ENCODE measurements at regions not wholly inside any gene's neighbourhood (a gene's known extent, or its start where the extent isn't known, plus 50 kb on each side); places are given as distances from the start of the nearest gene placed in this dataset.

GRCh38 chr10:113219446-113219845, 269.4 kb downstream of the TCF7L2 start:
- no peak for DNase-seq

- peak; percentile 53 for DNase-seq
Measured at GRCh38 chr10:113221756-113222168, 271.7 kb downstream of the TCF7L2 start.

GRCh38 chr10:113222207-113222606, 272.2 kb downstream of the TCF7L2 start:
- no peak for DNase-seq

- no peak for DNase-seq
Measured at GRCh38 chr10:113225364-113225763, 275.3 kb downstream of the TCF7L2 start.

GRCh38 chr10:113225903-113226302, 275.9 kb downstream of the TCF7L2 start:
- DNase-seq, result no peak

- no peak for DNase-seq
Measured at GRCh38 chr10:113226399-113226798, 276.4 kb downstream of the TCF7L2 start.

- DNase-seq, result no peak
Measured at GRCh38 chr10:113226831-113227445, 276.9 kb downstream of the TCF7L2 start.

GRCh38 chr10:113228530-113228929, 278.5 kb downstream of the TCF7L2 start:
- no peak for DNase-seq

- no peak for DNase-seq
Measured at GRCh38 chr10:113230011-113230610, 280.1 kb downstream of the TCF7L2 start.

GRCh38 chr10:113232928-113233511, 283.0 kb downstream of the TCF7L2 start:
- DNase-seq, result no peak

- no peak for DNase-seq
Measured at GRCh38 chr10:113234481-113234880, 284.4 kb downstream of the TCF7L2 start.

- no peak for DNase-seq
Measured at GRCh38 chr10:113235508-113235907, 285.5 kb downstream of the TCF7L2 start.

- no peak for DNase-seq
Measured at GRCh38 chr10:113236998-113237397, 287.0 kb downstream of the TCF7L2 start.

GRCh38 chr10:113239566-113240350, 289.7 kb downstream of the TCF7L2 start:
- no peak for DNase-seq

GRCh38 chr10:113240736-113241135, 290.7 kb downstream of the TCF7L2 start:
- no peak for DNase-seq

GRCh38 chr10:113241599-113242360, 291.7 kb downstream of the TCF7L2 start:
- DNase-seq, result no peak

- DNase-seq, result no peak
Measured at GRCh38 chr10:113243311-113243710, 293.3 kb downstream of the TCF7L2 start.

GRCh38 chr10:113244750-113245149, 294.7 kb downstream of the TCF7L2 start:
- DNase-seq, result no peak

GRCh38 chr10:113245286-113245685, 295.2 kb downstream of the TCF7L2 start:
- DNase-seq, result no peak

GRCh38 chr10:113247050-113247449, 297.0 kb downstream of the TCF7L2 start:
- no peak for DNase-seq

- DNase-seq, result peak; percentile 58
Measured at GRCh38 chr10:113252650-113253618, 299.9 kb upstream of the HABP2 start.

All from NCI-H146 (cell line).